GM23338 (cell line): ENCODE measurements at regions not wholly inside any gene's neighbourhood (a gene's known extent, or its start where the extent isn't known, plus 50 kb on each side); places are given as distances from the start of the nearest gene placed in this dataset.

ENCODE experiments used
- ATAC-seq: fragments of 200-7000 bp; cut with Tn5 transposase; 3 replicates; pipeline ENCODE4 v1.9.1; 2020
- DNase-seq: peaks from one replicate; pipeline ENCODE4 v3.0.0-alpha.2; 2015; ENCODE audit warnings: low spot score
- H2AFZ ChIP-seq: fragments of 200-600 bp; sonication (generic); 2 replicates; pipeline ENCODE4 v1.8.0; 2016; ENCODE audit warnings: antibody characterized with exemption, mild to moderate bottlenecking, moderate library complexity
- H3F3A ChIP-seq: fragments of 200-600 bp; sonication (generic); replicated peaks from 2 replicates; pipeline ENCODE4 v1.8.0; 2017; ENCODE audit warnings: antibody characterized with exemption, mixed run types, low read depth
- H3K27ac ChIP-seq: fragments of 200-600 bp; sonication (generic); 2 replicates; pipeline ENCODE4 v1.6.1; 2016; ENCODE audit warnings: low read depth
- H3K27me3 ChIP-seq: fragments of 200-600 bp; sonication (generic); 2 replicates; pipeline ENCODE4 v1.8.0; 2016; ENCODE audit warnings: mild to moderate bottlenecking, mixed run types, moderate library complexity; ENCODE audit not compliant: insufficient read depth
- H3K36me3 ChIP-seq: fragments of 200-600 bp; sonication (generic); 2 replicates; pipeline ENCODE4 v1.8.0; 2016; ENCODE audit warnings: mild to moderate bottlenecking; ENCODE audit not compliant: insufficient read depth
- H3K4me1 ChIP-seq: fragments of 200-600 bp; sonication (generic); 2 replicates; pipeline ENCODE4 v1.8.0; 2016; ENCODE audit warnings: mild to moderate bottlenecking, moderate library complexity; ENCODE audit not compliant: insufficient read depth
- H3K4me2 ChIP-seq: fragments of 200-600 bp; sonication (generic); 2 replicates; pipeline ENCODE4 v1.7.1; 2017; ENCODE audit warnings: mixed run types
- H3K4me3 ChIP-seq: fragments of 200-600 bp; sonication (generic); 2 replicates; pipeline ENCODE4 v1.6.1; 2016; ENCODE audit warnings: mixed run types
- H3K79me2 ChIP-seq: fragments of 200-600 bp; sonication (generic); replicated peaks from 2 replicates; pipeline ENCODE4 v1.8.0; 2017; ENCODE audit warnings: mild to moderate bottlenecking; ENCODE audit not compliant: insufficient read depth
- H3K9me2 ChIP-seq: fragments of 200-600 bp; sonication (generic); 2 replicates; pipeline ENCODE4 v1.8.0; 2017; ENCODE audit not compliant: insufficient read depth
- H4K20me1 ChIP-seq: fragments of 200-600 bp; sonication (generic); replicated peaks from 2 replicates; pipeline ENCODE4 v1.8.0; 2017; ENCODE audit warnings: mild to moderate bottlenecking; ENCODE audit not compliant: insufficient read depth
- H3K27ac Mint-ChIP-seq: 2 replicates; pipeline ENCODE4 v1.8.0; 2020; ENCODE audit warnings: inconsistent platforms, mild to moderate bottlenecking, moderate library complexity, mixed read lengths
- H3K27me3 Mint-ChIP-seq: 3 replicates; pipeline ENCODE4 v1.8.0; 2022; ENCODE audit warnings: low read depth, mild to moderate bottlenecking, moderate library complexity, mixed read lengths, inconsistent platforms; ENCODE audit not compliant: insufficient read depth, poor library complexity
- H3K36me3 Mint-ChIP-seq: 3 replicates; pipeline ENCODE4 v1.8.0; 2021; ENCODE audit warnings: low read depth, mild to moderate bottlenecking, inconsistent platforms, moderate library complexity, mixed read lengths
- H3K4me1 Mint-ChIP-seq: 3 replicates; pipeline ENCODE4 v1.8.0; 2020; ENCODE audit warnings: mild to moderate bottlenecking, inconsistent platforms, mixed read lengths
- H3K4me3 Mint-ChIP-seq: 3 replicates; pipeline ENCODE4 v1.8.0; 2021; ENCODE audit warnings: moderate library complexity, mild to moderate bottlenecking, inconsistent platforms, mixed read lengths
- H3K9me3 Mint-ChIP-seq: 3 replicates; pipeline ENCODE4 v1.8.0; 2020; ENCODE audit warnings: moderate library complexity, mild to moderate bottlenecking, inconsistent platforms, mixed read lengths
- CTCF ChIP-seq, 2 experiments: fragments of 200-600 bp in 1 of 2; sonication (generic) in 1 of 2; conservative IDR thresholded peaks; 2 replicates each; pipeline versions ENCODE4 v1.5.1 to v1.6.1; 2016 to 2017; ENCODE audit warnings: antibody characterized with exemption in 2 of 2, low read depth in 2 of 2, mild to moderate bottlenecking in 2 of 2, moderate library complexity in 1 of 2
- ETS1 ChIP-seq: IDR thresholded peaks from 2 replicates; pipeline ENCODE4 v1.6.1; 2016; ENCODE audit warnings: antibody characterized with exemption
- EZH2phosphoT487 ChIP-seq: fragments of 200-600 bp; sonication (generic); IDR thresholded peaks from one replicate; pipeline ENCODE4 v1.8.1; 2018; ENCODE audit warnings: antibody characterized with exemption; ENCODE audit not compliant: unreplicated experiment
- POLR2AphosphoS5 ChIP-seq: IDR thresholded peaks from 2 replicates; pipeline ENCODE4 v1.6.1; 2016; ENCODE audit warnings: antibody characterized with exemption, low read depth
- REST ChIP-seq: IDR thresholded peaks from one replicate; pipeline ENCODE4 v1.6.1; 2018; ENCODE audit warnings: antibody characterized with exemption; ENCODE audit not compliant: unreplicated experiment
- STAT1 ChIP-seq: IDR thresholded peaks from one replicate; pipeline ENCODE4 v1.6.1; 2016; ENCODE audit warnings: antibody characterized with exemption; ENCODE audit not compliant: unreplicated experiment
- ZNF114 ChIP-seq: fragments of 250-450 bp; sonication (Bioruptor Pico); IDR thresholded peaks from 2 replicates; pipeline ENCODE4 v1.5.0; 2020; ENCODE audit warnings: mild to moderate bottlenecking, moderate library complexity
- ZNF331 ChIP-seq: fragments of 250-450 bp; sonication (Bioruptor Pico); IDR thresholded peaks from 2 replicates; pipeline ENCODE4 v1.5.0; 2020; ENCODE audit warnings: low read depth, mild to moderate bottlenecking, moderate library complexity
- ZNF462 ChIP-seq: fragments of 250-450 bp; sonication (Bioruptor Pico); IDR thresholded peaks from 2 replicates; pipeline ENCODE4 v1.5.0; 2020; ENCODE audit warnings: mild to moderate bottlenecking, moderate library complexity

GRCh38 chr9:127556871-127557270 is 55.2 kb upstream of the STXBP1 start:
- Mint-ChIP-seq H3K9me3 (no peaks in the 10 kb centered on the region), H3K27ac (no peak overlapping the region), H3K36me3 (peaks cover 10% of the 10 kb centered on the region; the same call in 2 of the 3 replicates), H3K4me1 (peaks cover 36% of the 10 kb centered on the region), H3K4me3 (no peak overlapping the region), H3K27me3 (no peaks in the 10 kb centered on the region)
- 0 out of 2 replicates have a peak, but pooled peaks cover 2% of the 10 kb centered on the region for H3F3A ChIP-seq
- peaks cover 15% of the 10 kb centered on the region for H4K20me1 ChIP-seq
- ATAC-seq (no peak), DNase-seq (no peak)
- H3K79me2 ChIP-seq: peaks cover 58% of the 10 kb centered on the region
- H2AFZ ChIP-seq: no peak overlapping the region
- H3K36me3 ChIP-seq: no peaks in the 10 kb centered on the region
- no peak overlapping the region for H3K4me2 ChIP-seq
- no peaks in the 10 kb centered on the region for H3K9me2 ChIP-seq
- H3K4me1 ChIP-seq: peaks cover 18% of the 10 kb centered on the region
- no peak overlapping the region for H3K27ac ChIP-seq
- H3K4me3 ChIP-seq: no peak overlapping the region
- TF ChIP-seq ETS1 (no peak), EZH2phosphoT487 (no peak), STAT1 (no peak), ZNF462 (no peak), CTCF (conservative IDR thresholded peaks at IDR 0.05; ENCODE audit: low read depth in 2 of 2) (no peak), ZNF114 (CRISPR knock-in tag) (no peak), POLR2AphosphoS5 (no peak), REST (no peak), ZNF331 (CRISPR knock-in tag) (no peak)
- no peaks in the 10 kb centered on the region for H3K27me3 ChIP-seq
